SH-SY5Y (cell line): ENCODE measurements at regions not wholly inside any gene's neighbourhood (a gene's known extent, or its start where the extent isn't known, plus 50 kb on each side); places are given as distances from the start of the nearest gene placed in this dataset.

Experiments used
- GATA2 ChIP-seq: IDR thresholded peaks from 2 replicates; pipeline ENCODE4 v1.6.1; 2011; ENCODE audit warnings: mild to moderate bottlenecking, low read depth, low read length
- GATA3 ChIP-seq: IDR thresholded peaks from 2 replicates; pipeline ENCODE4 v1.6.1; 2011; ENCODE audit warnings: low read depth, mild to moderate bottlenecking, low read length, moderate library complexity

- TF ChIP-seq GATA2 (no peak), GATA3 (no peak)
These were observed 454.2 kb upstream of the CLINT1 start for GRCh38 chr5:158313027-158313732.

GRCh38 chr5:158309088-158309807 is 450.3 kb upstream of the CLINT1 start:
- no peak for TF ChIP-seq GATA2
- TF ChIP-seq GATA3 = no peak

GRCh38 chr5:158308429-158309025 is 449.6 kb upstream of the CLINT1 start:
- TF ChIP-seq GATA2 (no peak), GATA3 (no peak)

GRCh38 chr5:158305861-158306260 is 446.9 kb upstream of the CLINT1 start:
- TF ChIP-seq GATA2 (no peak), GATA3 (no peak)

DNA sequence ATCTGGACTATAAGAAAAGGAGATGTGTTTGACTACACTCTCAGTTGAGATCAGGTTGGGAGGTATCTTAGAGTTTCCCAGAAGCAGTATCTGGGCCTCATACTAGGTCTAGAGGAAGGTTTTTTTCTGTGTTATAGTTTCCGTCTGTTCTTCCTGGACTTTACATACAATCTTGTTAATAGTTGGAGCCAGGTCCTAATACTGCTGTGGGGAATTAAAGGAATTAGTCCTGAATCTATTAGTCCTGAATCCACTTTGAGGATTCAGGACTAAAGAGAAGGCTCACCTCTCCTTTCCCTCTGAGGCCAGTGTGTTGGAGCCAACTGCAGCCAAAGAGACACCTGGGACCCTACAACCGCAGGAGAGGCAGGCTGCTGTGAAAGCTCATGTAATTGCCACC is 445.7 kb upstream of the CLINT1 start:
- TF ChIP-seq GATA2 (no peak), GATA3 (no peak)

DNA sequence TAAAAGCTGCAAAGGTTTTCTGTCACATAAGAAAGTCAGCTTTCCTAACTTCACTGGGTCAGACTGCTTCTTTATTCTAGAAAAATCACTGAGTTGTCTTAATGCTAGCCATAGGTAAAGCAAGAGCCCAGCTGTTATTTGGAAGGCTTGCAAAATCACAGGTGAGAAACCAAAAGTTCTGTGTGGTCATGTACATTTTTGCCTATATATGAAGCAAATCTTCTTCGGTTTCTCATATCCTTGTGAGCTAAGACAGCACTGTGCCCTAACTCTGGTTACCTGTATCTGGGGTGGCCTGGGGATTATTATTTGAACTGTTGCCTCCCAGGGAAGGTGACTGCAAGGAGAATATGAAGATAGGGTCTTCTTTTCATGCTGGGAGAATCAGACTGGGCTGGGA is 444.9 kb upstream of the CLINT1 start:
- no peak for TF ChIP-seq GATA3
- no peak for TF ChIP-seq GATA2

GRCh38 chr5:158303275-158303674 is 444.3 kb upstream of the CLINT1 start:
- TF ChIP-seq GATA3 (no peak), GATA2 (no peak)

- no peak for TF ChIP-seq GATA3
- TF ChIP-seq GATA2 = no peak
These were observed 443.1 kb upstream of the CLINT1 start for GRCh38 chr5:158302029-158302428.

GRCh38 chr5:158301186-158301585 is 442.2 kb upstream of the CLINT1 start:
- TF ChIP-seq GATA2 (no peak), GATA3 (no peak)

DNA sequence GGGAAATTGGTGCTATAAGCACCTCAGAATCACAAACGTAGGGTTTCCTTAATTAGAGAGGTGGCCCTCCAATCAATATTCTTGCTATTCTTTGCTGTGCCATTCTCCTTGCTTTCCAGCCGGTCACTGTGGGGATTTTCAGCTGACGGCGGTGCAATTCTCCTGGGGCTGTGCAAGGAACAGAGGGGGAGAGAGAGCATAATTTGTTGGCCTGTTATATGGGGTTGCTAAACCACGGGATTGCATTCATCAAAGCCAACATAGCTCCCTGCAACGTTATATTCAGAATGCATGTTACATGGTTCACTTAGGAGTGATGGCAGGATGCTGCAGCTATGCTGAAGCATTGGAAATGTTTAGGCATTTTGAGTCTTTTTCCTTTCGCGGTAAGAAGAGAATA is 441.3 kb upstream of the CLINT1 start:
- TF ChIP-seq GATA3 (no peak), GATA2 (no peak)

GRCh38 chr5:158297002-158297527 is 438.1 kb upstream of the CLINT1 start:
- TF ChIP-seq GATA2 (no peak), GATA3 (no peak)

- no peak for TF ChIP-seq GATA2
- no peak for TF ChIP-seq GATA3
These were observed 435.8 kb upstream of the CLINT1 start for GRCh38 chr5:158294701-158295100.

GRCh38 chr5:158292981-158293380 is 434.0 kb upstream of the CLINT1 start:
- TF ChIP-seq GATA3 = no peak
- no peak for TF ChIP-seq GATA2

GRCh38 chr5:158289967-158290366 is 431.0 kb upstream of the CLINT1 start:
- TF ChIP-seq GATA2 (no peak), GATA3 (no peak)

DNA sequence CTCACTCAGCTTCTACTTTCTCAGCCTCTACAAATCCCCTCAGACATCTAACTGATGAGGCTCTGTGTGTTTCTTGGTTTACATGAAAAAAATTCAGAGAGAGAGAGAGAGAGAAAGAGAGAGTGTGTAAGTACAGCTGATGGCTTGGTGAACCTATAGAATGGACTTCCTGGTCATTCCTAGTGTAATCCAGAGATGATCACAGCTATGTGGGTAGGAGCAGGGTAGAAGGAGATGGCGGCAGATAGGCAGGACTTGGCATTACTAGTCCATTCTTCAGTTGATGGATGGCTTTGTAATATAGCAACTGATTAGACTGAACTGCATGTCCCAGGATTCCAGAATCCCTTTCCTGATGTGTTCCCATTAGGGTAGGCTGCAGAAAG is 429.3 kb upstream of the CLINT1 start:
- no peak for TF ChIP-seq GATA3
